GM10847 (cell line): ENCODE measurements at regions not wholly inside any gene's neighbourhood (a gene's known extent, or its start where the extent isn't known, plus 50 kb on each side); places are given as distances from the start of the nearest gene placed in this dataset.

Experiments
- POLR2A ChIP-seq: IDR thresholded peaks from 2 replicates; pipeline ENCODE4 v1.6.1; 2011; ENCODE audit not compliant: insufficient read length; ENCODE audit errors: extremely low read depth

- TF ChIP-seq POLR2A, result no peak
Observed at GRCh38 chr1:58982259-58982998, 198.6 kb upstream of the JUN start.

GRCh38 chr1:58983162-58983561 is 199.3 kb upstream of the JUN start:
- TF ChIP-seq POLR2A, result no peak

GRCh38 chr1:58983633-58984245 is 199.9 kb upstream of the JUN start:
- TF ChIP-seq POLR2A, result no peak

- TF ChIP-seq POLR2A, result no peak
Observed at GRCh38 chr1:58986996-58987767, 203.3 kb upstream of the JUN start.

GRCh38 chr1:58988752-58989151 is 204.9 kb upstream of the JUN start:
- no peak for TF ChIP-seq POLR2A

GRCh38 chr1:58989845-58990244 is 206.0 kb upstream of the JUN start:
- no peak for TF ChIP-seq POLR2A

GRCh38 chr1:58991305-58991704 is 207.5 kb upstream of the JUN start:
- TF ChIP-seq POLR2A, result no peak

- no peak for TF ChIP-seq POLR2A
Observed at GRCh38 chr1:58992643-58993042, 208.8 kb upstream of the JUN start.

GRCh38 chr1:58993403-58993802 is 209.6 kb upstream of the JUN start:
- no peak for TF ChIP-seq POLR2A

- TF ChIP-seq POLR2A, result no peak
Observed at GRCh38 chr1:58994664-58995063, 210.8 kb upstream of the JUN start.

- no peak for TF ChIP-seq POLR2A
Observed at GRCh38 chr1:58996341-58997059, 212.7 kb upstream of the JUN start.

- no peak for TF ChIP-seq POLR2A
Observed at GRCh38 chr1:58997060-58997411, 213.2 kb upstream of the JUN start.

GRCh38 chr1:58997637-58998036 is 213.8 kb upstream of the JUN start:
- no peak for TF ChIP-seq POLR2A

- TF ChIP-seq POLR2A, result no peak
Observed at GRCh38 chr1:58999676-59000075, 215.8 kb upstream of the JUN start.

GRCh38 chr1:59004755-59005154 is 220.9 kb upstream of the JUN start:
- TF ChIP-seq POLR2A, result no peak
